ENCODE measurements at regions not wholly inside any gene's neighbourhood (a gene's known extent, or its start where the extent isn't known, plus 50 kb on each side); places are given as distances from the start of the nearest gene placed in this dataset.

- FAIRE-seq (no peak), ATAC-seq (no peak), DNase-seq (ENCODE audit: extremely low read depth in 1 of 4, low spot score in 3 of 4) (no peak)
- no peaks in the 10 kb centered on the region for H3K4me1 ChIP-seq (replicated peaks in 1 of 2; ENCODE audit: control insufficient read depth in 2 of 2, insufficient read depth in 2 of 2, low read length in 2 of 2)
- BruUV-seq (replicated peaks): no TSS peak
- POLR2A ChIA-PET: no interaction called here
- H3K27me3 ChIP-seq (ENCODE audit: control insufficient read depth in 2 of 2, insufficient read depth in 2 of 2, low read length in 2 of 2): no peaks in the 10 kb centered on the region
- no peak overlapping the region for H3K4me3 ChIP-seq
- no peak overlapping the region for H3K9ac ChIP-seq (ENCODE audit: insufficient read depth in 1 of 2, low read depth in 2 of 2, low read length in 2 of 2)
- H3K9me1 ChIP-seq (ENCODE audit: control insufficient read depth, insufficient read depth, low read length): no peaks in the 10 kb centered on the region
- no peak overlapping the region for H3K27ac ChIP-seq (ENCODE audit: extremely low read depth, low read depth, low read length)
- TF ChIP-seq ZC3H11A (IDR thresholded peaks at IDR 0.05; ENCODE audit: low read depth, low read length) (no peak), HCFC1 (IDR thresholded peaks at IDR 0.05; ENCODE audit: low read depth, low read length) (no peak), ZNF592 (IDR thresholded peaks at IDR 0.05) (no peak), CREB3L1 (IDR thresholded peaks at IDR 0.05; ENCODE audit: borderline replicate concordance, low read depth) (no peak), FOXJ3 (CRISPR knock-in tag; IDR thresholded peaks at IDR 0.05) (no peak), BCOR (IDR thresholded peaks at IDR 0.05) (no peak), ZNF280A (IDR thresholded peaks at IDR 0.05; ENCODE audit: low read depth, partially characterized antibody) (no peak), ARID4B (CRISPR knock-in tag; IDR thresholded peaks at IDR 0.05) (no peak), SRSF9 (IDR thresholded peaks at IDR 0.05; ENCODE audit: borderline replicate concordance, low read depth, low read length) (no peak)
- no peaks in the 10 kb centered on the region for H3K79me2 ChIP-seq (ENCODE audit: control insufficient read depth, insufficient read depth, low read length)
- intact Hi-C loops (cut with micrococcal nuclease) (no loop called here), in situ Hi-C loops (cut with MboI) (no loop called here)
- H2AFZ ChIP-seq (ENCODE audit: low read depth, low read length): no peak overlapping the region
- no peaks in the 10 kb centered on the region for H4K20me1 ChIP-seq (replicated peaks; ENCODE audit: control insufficient read depth, insufficient read depth, low read length)
- H3K36me3 ChIP-seq (ENCODE audit: control insufficient read depth, insufficient read depth, low read length): no peaks in the 10 kb centered on the region
- CTCF ChIA-PET (ENCODE audit: low intra/inter-chr PET ratio): no interaction called here
- WGBS (ENCODE audit: insufficient coverage, low coverage, missing lambda C conversion rate): 2% methylated on average over 5 of the region's 5 CpGs
- H3K4me2 ChIP-seq (ENCODE audit: insufficient read depth, low read length): no peak overlapping the region
- H3K9me3 ChIP-seq (replicated peaks; ENCODE audit: control insufficient read depth, insufficient read depth, low read depth, low read length): no peaks in the 10 kb centered on the region
Observed at GRCh38 chr12:41635626-41636364, 447.7 kb downstream of the PDZRN4 start.

All from K562 (cell line).